HG03175 (cell line): ENCODE measurements at regions not wholly inside any gene's neighbourhood (a gene's known extent, or its start where the extent isn't known, plus 50 kb on each side); places are given as distances from the start of the nearest gene placed in this dataset.
"Not testable (repeated sequence)": the region's sequence is repeated elsewhere in the genome, so short reads cannot be mapped to it uniquely, and the experiment has no call there.

Source experiments
- ATAC-seq: cut with Tn5 transposase; IDR thresholded peaks from one replicate; pipeline ENCODE4 v1.9.1; 2021; ENCODE audit warnings: mild to moderate bottlenecking, moderate library complexity; ENCODE audit not compliant: unreplicated experiment

DNA sequence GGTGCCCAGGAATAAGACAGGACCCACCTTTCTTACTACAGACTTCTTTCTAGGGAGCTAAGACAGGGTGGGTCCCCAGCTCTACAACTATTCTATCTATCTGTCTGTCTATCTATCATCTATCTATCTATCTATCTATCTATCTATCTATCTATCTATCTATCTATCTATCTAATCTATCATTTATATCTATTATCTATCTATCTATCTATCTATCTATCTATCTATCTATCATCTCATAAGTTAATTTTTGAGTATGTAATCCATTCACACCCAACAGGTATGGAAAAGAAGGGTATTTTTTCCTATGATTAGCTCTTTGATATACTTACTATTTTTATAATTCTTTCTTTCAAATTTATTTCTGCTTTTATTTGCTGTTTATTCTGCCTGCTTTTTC, 55.9 kb downstream of the BAMBI start:
- ATAC-seq: no peak

DNA sequence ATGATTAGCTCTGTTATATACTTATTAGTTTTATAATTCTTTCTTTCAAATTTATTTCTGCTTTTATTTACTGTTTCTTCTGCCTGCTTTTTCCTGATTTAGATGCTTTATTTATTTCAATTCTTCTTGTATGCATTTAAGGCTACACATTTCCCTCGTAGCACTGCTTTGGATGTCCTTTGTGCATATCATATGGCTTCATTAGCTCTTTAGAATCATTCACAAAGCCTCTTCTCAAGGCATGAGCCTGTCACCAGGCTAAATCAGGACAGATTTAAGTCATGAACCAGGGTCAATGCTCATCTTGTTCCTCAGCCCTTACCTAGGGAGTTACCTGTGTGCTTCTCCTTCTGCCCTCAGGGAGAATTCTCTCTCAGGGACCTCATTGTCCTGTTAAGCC, 56.3 kb downstream of the BAMBI start:
- no peak for ATAC-seq

DNA sequence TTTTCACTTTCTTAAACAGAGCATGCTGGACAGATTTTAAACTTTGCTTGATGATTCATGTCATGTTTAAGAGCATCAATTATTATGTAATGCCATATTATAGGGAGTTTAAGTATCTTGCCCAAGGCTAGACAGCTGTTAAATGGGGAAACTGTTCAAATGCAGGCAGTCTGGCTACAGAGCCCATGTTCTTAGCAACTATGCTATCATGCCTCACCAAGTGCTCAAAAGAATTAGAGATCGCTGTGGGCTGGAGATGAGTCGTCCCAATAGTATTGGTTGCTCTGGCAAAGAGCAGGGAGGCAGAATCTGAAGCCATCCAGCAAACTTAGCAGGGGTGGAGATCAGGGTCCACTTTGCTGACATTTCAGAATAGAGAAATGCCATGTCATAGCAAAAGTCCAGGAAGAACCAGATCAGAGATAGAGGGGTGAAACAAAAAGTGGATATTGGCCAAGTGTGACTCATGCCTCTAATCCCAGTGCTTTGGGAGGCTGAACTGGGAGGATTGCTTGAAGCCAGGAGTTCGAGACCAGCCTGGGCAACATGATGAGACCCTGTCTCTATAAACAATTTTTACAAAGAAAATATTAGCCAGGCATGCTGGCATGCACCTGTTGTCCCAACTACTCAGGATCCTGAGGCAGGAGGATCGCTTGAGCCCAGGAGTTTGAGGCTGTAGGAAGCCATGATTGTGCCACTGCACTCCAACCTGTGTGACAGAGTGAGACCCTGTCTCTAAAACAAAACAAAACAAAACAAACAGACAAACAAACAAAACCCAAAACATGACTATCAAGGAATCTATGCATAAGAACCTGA, 57.8 kb downstream of the BAMBI start:
- ATAC-seq: no peak

DNA sequence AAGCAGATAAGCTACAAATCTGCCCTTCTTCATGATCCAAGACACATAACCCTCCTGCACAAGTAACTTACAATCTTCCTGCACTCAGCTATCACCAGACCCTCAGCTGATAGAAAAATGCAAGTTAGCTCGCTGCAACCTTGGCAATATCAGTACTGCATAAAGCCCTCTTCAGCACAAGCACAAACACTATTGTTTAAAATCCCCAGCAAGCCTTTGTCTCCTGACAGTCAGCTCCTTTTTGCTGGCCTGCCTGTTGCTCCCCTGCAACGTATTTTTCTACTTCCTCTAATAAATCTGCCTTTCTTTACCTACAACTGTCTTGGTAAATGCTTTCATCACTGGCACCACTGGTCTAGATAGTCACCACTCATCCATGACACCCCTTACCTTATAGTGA, 59.8 kb downstream of the BAMBI start:
- no peak for ATAC-seq

DNA sequence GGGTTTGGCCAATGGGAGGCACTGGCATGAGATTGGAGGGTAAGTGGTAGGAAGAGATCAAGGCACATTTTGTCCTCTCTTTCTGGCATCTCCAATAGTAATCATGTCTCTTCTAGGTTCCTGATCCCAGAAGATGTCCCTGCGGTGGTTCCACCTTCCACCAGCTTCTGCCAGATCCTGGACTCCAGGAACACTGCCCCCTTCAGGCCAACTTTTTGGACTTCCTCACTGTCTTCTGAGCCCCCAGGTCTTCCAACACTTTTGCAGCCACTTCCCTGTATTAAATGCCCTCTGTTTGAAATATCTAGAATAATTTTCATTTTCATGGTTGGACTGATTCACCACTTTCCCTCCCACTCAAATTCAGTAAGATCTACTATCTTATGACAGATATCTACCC, 60.9 kb downstream of the BAMBI start:
- no peak for ATAC-seq

DNA sequence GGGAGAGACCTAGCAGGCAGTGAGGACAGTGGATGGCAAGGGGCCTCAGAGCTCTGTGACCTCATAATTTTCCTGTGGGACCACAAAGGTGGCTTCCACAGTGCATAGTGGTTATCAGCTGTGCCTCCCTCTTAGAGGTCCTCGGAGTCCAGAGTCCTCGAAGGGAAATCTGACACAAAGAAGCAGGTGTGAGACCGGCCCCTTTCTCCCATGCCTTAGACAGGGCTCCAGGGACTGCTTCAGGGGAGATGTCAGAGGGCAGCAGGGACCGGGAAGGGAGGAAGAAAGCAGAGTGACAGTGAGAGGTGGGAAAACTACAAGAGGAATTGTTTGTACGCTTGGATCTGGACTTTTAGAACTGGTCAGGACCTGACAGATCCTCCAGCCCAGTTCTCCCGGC, 66.3 kb downstream of the BAMBI start:
- no peak for ATAC-seq

DNA sequence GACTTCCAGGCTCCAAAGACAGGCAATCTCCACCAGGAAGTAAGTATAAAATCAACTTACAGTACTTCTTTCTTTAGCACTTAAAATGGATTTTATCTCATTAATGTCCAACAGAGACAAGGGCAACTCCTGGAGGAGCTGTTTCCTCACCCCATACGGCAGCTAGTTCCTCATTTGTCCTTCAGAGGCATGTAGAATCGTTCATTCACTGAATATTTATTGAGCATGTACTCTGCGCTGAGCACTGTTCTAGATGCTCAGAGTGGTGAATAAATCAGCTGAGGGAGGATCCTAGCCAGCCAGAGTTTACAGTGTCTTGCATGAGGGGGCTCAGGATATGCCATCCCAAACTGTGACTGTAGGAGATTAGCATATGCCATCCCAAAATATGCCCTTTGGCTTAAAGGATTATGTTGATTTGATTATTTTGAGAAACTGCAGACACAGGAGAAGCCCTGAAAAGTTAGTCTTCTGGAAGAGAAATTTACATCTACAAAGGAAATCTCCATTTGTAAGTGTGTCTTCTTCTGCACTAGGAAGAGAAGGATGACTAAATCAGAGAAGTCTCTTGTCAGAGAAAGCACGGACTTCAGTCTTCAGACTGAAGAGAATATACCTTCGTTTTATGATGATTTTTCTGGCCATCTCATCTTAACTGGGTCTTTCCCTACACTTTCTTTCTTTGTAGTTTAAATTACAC, 66.9 kb downstream of the BAMBI start:
- no peak for ATAC-seq

DNA sequence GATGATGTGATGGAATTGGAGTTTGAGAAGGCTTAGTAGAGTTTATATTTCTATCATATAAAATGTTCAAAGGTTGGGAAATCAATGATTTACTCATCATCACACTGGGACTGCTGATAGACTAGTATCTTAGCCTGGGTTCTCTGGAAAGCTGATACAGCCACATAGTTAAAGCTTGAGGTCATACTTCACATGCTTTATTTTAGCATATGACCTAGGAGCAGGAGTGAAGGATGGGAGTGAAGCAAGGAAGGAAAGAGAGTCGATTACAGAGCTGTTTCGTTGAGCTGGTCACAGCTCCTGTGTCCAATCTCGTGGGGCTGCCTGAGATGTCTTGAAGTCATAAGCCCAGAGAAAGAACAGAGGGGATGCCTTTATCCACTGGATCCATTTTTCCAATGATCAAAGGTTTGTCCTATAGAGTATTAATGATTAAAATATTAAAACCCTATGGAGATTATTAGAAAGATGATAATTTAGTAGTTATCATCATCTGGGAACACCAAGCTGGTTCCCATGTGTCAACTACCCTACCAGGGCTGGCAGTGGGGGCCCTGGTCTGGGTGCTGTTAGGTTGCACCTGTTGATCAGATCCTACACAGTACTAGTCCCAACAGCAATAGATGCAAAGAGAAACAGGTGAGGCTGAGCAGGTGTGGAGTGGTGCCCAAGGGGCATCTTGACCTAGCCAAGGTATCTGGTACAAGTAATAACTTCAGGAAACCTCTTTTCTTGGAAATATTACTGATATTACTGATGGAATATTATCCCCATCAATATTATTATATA, 77.8 kb downstream of the BAMBI start:
- no peak for ATAC-seq

DNA sequence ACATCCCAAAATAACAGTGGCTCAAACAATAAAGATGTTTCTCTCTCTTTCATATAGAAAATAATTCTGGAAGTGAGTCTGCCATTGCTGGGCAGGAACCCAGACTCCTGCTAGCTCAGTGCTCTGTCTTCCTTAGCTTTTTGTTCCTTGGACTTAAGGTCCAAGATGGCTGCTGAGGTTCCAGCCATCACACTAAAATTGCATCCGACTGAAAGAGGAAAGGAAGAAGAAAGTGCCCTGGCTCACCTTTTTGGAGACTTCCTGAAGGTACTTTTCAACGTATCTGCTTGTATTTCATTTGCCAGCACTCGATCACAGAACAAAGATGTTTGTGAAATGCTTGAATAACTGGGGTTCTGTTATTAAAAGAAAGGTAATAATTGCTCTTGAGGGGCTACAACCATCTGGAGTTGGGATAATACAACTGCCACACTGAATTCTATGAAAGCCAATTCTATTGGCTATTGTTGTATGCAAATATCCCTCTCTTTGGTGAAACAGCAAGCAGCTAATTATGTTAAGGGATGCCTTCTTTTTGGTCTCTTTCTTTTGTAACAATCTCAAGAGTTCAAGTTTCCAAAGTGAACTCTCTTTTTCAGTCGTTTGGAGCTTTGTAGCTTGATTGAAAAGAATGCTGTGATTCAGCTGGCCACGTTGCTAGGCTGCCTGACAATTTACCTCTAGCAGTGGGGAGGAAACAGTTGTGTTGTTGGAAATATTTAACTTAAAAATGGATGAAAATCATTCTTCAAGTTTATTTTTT, 83.9 kb downstream of the BAMBI start:
- no peak for ATAC-seq

DNA sequence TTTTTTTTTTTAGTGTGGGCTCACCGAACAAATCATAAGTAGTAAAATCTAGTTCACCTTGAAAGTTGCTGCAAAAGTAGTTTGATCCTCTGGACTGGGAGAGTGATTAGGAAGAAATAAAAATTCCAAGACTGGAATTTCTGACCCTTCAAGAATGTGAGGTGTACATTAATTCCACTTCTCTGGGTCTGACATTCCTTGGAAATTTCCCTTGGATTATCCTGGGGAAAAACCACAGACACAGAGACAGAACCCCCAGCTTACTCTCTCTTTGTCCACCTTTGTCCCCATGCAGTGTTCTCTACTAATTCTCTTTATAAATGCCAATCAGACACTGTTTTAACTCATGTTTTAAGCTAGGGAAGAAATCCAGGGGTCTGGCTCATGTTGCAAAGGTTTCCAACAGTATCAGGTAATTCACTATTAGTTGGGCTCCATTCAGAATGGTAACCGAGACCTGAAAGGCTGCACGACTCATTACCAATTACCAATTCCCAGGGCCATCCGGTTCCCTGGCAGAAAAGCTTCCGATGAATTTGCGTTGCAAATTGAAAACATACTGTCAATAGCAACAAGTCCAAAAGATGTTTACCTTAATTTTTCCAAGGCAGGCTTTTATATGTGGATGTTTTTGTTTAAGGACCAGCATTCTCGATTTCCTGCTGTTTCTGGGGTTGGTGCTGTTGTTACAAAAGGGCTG, 86.3 kb downstream of the BAMBI start:
- ATAC-seq: no peak

DNA sequence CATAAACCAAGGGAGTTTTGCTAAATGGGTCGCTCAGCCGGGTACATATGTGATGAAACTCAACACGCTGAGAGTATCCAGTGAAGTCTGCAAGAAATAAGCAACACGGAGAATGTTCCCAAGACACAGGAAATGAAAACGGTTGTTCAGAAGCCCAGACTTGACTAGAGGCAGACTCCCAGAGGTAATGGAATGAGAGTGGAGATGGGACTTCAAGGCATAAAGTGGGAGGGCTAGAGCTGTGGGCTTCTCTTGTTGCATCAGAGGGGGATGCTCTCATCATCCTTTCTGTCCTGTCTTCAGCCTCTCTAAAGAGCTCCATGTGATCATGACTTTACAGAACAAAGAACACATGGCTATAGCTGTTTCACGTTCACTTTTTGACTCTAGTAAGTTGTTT, 88.3 kb downstream of the BAMBI start:
- no peak for ATAC-seq

DNA sequence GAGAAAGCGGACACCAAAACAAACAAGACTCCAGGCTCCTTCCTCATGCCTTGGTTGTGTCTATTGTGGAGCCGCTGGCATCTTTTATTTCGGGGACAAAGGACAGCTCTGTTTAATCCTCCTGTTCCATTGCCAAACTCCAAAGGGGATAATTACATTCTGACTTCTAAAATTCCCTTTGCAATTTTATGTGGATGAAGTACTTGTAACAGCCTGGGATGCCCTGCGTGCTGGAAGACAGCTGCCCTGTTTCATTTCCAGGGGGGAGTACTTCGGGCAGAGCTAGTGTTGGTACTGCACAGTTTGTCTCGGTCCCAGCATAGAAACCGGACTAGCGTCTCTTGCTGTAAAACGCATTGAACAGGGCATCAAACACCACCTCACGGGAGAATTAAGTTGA, 90.9 kb downstream of the BAMBI start:
- ATAC-seq: no peak

DNA sequence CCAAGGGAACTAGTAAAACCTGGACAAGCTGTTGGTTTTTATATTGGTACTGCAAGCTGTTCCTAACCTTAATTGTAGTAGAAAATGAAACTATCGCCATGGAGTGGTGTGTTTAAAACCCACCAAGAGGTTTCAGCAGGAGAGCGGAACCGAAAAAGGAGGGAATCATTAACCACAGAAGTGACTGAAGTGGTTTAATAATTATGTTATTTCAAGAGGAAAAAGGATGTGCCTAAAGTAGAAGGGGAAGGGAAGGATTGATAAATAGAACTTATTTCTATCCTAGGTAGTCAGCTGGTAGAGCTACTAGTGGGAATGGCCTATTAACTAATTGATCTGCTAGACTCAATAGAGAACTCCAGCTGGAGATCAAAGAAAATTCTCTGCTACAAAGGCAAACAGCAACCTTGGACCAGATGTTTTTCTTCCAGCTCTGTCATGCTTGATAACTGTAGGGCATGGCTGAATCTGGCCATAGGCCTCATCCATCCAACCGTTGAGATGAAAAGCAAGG, 91.8 kb downstream of the BAMBI start:
- no peak for ATAC-seq

DNA sequence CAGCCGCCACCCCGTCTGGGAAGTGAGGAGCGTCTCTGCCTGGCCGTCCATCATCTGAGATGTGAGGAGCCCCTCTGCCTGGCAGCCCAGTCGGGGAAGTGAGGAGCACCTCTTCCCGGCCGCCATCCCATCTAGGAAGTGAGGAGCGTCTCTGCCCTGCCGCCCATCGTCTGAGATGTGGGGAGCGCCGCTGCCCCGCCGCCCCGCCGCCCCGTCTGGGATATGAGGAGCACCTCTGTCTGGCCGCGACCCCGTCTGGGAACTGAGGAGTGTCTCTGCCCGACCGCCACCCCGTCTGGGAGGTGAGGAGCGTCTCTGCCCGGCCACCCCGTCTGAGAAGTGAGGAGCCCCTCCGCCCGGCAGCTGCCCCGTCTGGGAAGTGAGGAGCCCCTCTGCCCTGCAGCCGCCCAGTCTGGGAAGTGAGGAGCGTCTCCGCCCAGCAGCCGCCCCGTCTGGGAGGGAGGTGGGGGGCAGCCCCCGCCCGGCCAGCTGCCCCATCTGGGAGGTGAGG, 94.3 kb downstream of the BAMBI start:
- ATAC-seq: not testable (repeated sequence)

DNA sequence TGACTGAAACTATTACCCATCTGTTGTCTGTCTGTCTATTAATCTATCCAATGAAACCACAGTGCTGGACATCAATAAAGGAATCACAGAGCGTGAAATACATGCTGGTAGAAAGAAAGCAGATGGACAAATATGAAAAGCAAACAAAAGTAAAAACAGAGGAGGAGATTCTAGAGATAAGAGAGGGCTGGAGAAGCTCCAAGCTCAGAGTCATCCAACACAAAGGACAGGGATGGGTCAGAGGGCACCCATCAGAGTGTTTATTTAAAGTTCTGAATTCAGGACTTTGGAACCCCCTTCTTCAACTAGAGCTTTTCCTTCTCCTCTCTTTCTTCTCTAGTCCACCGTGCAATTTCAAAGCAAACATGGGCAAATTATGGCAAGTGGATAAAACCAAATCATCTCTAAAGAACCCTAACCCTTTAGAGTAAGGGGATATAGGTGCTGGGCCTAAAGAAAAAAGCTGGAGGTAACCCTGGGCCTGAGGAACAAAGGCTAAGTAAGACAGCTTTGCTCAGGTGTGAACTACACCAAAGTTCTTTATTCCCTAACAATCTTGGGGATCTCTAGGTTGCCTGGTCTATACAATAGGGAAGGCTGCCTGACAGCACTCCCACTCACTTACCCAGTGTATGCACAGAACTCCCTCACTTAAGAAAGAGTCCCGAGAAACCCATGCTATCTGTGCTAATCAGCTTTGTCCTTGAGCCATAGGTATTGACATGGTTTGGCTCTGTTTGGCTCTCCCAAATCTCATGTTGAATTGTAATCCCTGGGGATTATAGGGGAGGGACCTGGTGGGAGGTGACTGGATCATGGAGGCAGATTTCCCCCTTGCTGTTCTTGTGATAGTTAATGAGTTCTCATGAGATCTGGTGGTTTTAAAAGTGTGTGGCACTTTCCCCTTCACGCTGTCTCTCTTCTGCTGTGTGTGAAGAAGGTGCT, 97.0 kb downstream of the BAMBI start:
- no peak for ATAC-seq

DNA sequence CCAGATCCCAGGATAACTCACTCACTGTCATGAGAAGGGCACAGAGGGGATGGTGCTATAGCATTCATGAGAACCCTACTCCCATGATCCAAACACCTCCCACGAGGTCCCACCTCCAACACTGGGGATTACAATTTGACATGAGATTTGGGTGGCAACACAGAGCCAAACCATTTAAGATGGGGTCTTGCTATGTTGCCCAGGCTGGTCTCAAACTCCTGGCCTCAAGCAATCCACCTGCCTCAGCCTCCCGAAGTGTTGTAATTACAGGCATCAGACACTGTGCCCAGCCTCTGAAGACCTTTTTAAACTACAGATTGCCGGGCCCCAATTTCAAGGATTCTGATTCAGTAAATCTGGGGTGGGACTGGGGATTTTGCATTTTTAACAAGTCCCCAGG, 98.5 kb downstream of the BAMBI start:
- ATAC-seq: no peak

DNA sequence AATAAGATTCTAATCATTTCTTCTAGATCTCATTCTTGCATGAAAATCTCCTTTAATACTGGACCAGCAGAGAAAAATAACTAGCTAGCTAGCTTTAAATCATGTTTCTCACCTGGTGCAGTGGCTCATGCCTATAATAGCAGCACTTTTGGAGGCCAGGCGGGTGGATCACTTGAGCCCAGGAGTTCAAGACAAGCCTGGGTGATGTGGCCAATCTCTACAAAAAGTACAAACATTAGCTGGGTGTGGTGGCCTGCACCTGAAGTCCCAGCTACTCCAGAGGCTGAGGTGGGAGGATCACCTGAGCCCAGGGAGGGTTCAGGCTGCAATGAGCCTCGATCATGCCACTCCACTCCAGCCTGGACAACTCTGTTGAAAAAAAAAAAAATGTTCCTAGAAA, 99.2 kb downstream of the BAMBI start:
- no peak for ATAC-seq

DNA sequence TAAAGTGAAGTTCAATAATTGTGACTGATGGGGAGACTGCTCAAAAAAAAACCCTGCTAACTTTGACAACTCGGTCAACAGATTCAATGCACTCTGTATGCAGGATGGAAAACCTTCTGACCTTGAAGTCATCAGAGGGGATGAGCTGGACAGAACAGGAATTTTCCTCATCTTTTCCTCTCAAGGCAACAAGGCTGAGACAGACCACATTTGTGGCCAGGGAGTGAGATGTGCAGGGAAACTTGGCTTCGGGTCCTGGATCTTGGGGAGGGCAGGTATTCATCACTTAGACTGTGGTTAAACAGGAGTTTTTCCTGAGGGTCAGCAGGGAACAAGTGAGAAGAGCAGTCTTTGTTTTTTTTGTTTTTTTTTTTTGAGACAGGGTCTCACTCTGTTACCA, 100.6 kb downstream of the BAMBI start:
- no peak for ATAC-seq

DNA sequence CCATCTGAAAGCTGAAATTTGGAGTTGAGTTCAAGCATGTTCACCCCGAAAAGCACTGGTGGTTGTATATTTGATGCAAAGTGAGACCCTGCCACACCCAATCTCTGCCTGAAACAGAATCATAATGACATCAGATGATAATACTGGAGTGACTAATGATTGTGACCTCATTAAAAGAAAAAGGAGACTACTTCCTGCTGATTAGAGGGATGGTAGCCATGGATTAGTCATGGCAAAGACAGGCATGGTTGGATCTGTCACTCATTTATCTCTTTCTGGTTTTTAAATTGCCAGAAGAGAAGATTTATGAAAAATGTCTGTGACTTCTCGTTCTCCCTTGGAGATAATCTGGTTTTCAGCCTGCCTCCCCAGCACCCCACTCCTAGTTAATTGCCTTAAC, 101.2 kb downstream of the BAMBI start:
- ATAC-seq: no peak
